Transverse colon (tissue), 4 donors: ENCODE measurements at regions not wholly inside any gene's neighbourhood (a gene's known extent, or its start where the extent isn't known, plus 50 kb on each side); places are given as distances from the start of the nearest gene placed in this dataset.

Experiments used
- CTCF ChIP-seq, 5 experiments: fragments of 200-600 bp in 3 of 5; fragments of 450-650 bp in 2 of 5; sonication (generic) in 3 of 5; IDR thresholded peaks; 1 replicate in 2 of 5; 2 replicates in 3 of 5; pipeline ENCODE4 v1.5.1; 2016 to 2017; ENCODE audit warnings: antibody characterized with exemption in 5 of 5, inconsistent platforms in 3 of 5, mild to moderate bottlenecking in 2 of 5, moderate library complexity in 1 of 5
- EP300 ChIP-seq: sonication (generic); formaldehyde crosslinking; IDR thresholded peaks from one replicate; pipeline ENCODE4 v1.6.1; 2017; ENCODE audit warnings: antibody characterized with exemption, low read depth
- POLR2A ChIP-seq: fragments of 450-650 bp; IDR thresholded peaks from one replicate; pipeline ENCODE4 v1.6.1; 2016; ENCODE audit warnings: antibody characterized with exemption, mild to moderate bottlenecking, moderate library complexity
- POLR2AphosphoS5 ChIP-seq, 3 donors: sonication (generic); formaldehyde crosslinking; IDR thresholded peaks; one replicate each; pipeline ENCODE4 v1.6.1; 2016; ENCODE audit warnings: antibody characterized with exemption in 3 of 3

- TF ChIP-seq CTCF (IDR thresholded peaks at IDR 0.05) (no peak), POLR2A (no peak), EP300 (no peak), POLR2AphosphoS5 (IDR thresholded peaks at IDR 0.05) (no peak)
Measured at GRCh38 chr1:198056255-198056654, 100.5 kb upstream of the NEK7 start.
